T-cell (primary cell): ENCODE measurements at regions not wholly inside any gene's neighbourhood (a gene's known extent, or its start where the extent isn't known, plus 50 kb on each side); places are given as distances from the start of the nearest gene placed in this dataset.

Experiments used
- ATAC-seq, 4 experiments: fragments of 200-7000 bp in 3 of 4; fragments of 150-1000 bp in 1 of 4; cut with Tn5 transposase; replicated peaks in 1 of 4; 1 replicate in 3 of 4; 2 replicates in 1 of 4; pipeline ENCODE4 v1.10.0; 2021; ENCODE audit warnings: moderate library complexity in 3 of 4, mild to moderate bottlenecking in 2 of 4, moderate number of reproducible peaks in 1 of 4
- CTCF ChIA-PET, 2 donors: fragments of 300-600 bp; sonication (Branson Sonifier 250); formaldehyde crosslinking; loops; one replicate each; lab custom pipeline; 2022; ENCODE audit warnings: antibody characterized with exemption in 2 of 2; lab: Charles Lee
- POLR2A ChIA-PET, 2 donors: fragments of 300-600 bp; sonication (Branson Sonifier 250); formaldehyde crosslinking; loops; one replicate each; lab custom pipeline; 2022; ENCODE audit warnings: antibody characterized with exemption in 2 of 2; lab: Charles Lee
- DNase-seq, 35 experiments: peaks; one replicate each; pipeline versions ENCODE4 v3.0.0 to v3.0.0-alpha.2; 2013 to 2023
- H3K27ac ChIP-seq: one replicate; pipeline ENCODE4 v1.5.1; 2013; ENCODE audit warnings: low read length
- H3K27me3 ChIP-seq, 2 experiments: replicated peaks in 1 of 2; 1 replicate in 1 of 2; 2 replicates in 1 of 2; pipeline versions ENCODE4 v1.6.1 to v1.7.0; 2013; ENCODE audit warnings: low read length in 1 of 2, mixed read lengths in 1 of 2; ENCODE audit not compliant: control insufficient read depth in 2 of 2, insufficient read depth in 2 of 2; ENCODE audit errors: extremely low read depth in 1 of 2
- H3K36me3 ChIP-seq, 2 donors: 1 replicate in 1 of 2; 2 replicates in 1 of 2; pipeline versions ENCODE4 v1.6.1 to v1.7.0; 2013; ENCODE audit warnings: low read length in 1 of 2; ENCODE audit not compliant: control insufficient read depth in 2 of 2, insufficient read depth in 1 of 2; ENCODE audit errors: extremely low read depth in 1 of 2
- H3K4me1 ChIP-seq, 2 experiments: 1 replicate in 1 of 2; 2 replicates in 1 of 2; pipeline versions ENCODE4 v1.6.1 to v1.7.0; 2013; ENCODE audit warnings: low read length in 2 of 2, mixed read lengths in 1 of 2; ENCODE audit not compliant: insufficient read depth in 2 of 2, control insufficient read depth in 1 of 2; ENCODE audit errors: extremely low read depth in 1 of 2
- H3K4me3 ChIP-seq, 2 donors: 1 replicate in 1 of 2; 2 replicates in 1 of 2; pipeline versions ENCODE4 v1.5.1 to v1.7.0; 2013; ENCODE audit warnings: mild to moderate bottlenecking in 2 of 2, low read length in 1 of 2, moderate library complexity in 1 of 2; ENCODE audit not compliant: control insufficient read depth in 1 of 2; ENCODE audit errors: extremely low read depth in 1 of 2
- H3K9me3 ChIP-seq: 2 replicates; pipeline ENCODE4 v1.7.0; 2013
- H3K27ac Mint-ChIP-seq, 2 donors: one replicate each; pipeline ENCODE4 v1.8.0; 2020 to 2021; ENCODE audit warnings: mild to moderate bottlenecking in 2 of 2, mixed read lengths in 2 of 2
- H3K27me3 Mint-ChIP-seq, 2 donors: one replicate each; pipeline ENCODE4 v1.8.0; 2021 to 2022; ENCODE audit warnings: mixed read lengths in 2 of 2
- H3K36me3 Mint-ChIP-seq: one replicate; pipeline ENCODE4 v1.8.0; 2021; ENCODE audit warnings: mixed read lengths
- H3K4me1 Mint-ChIP-seq, 3 donors: one replicate each; pipeline ENCODE4 v1.8.0; 2020 to 2022; ENCODE audit warnings: mixed read lengths in 3 of 3, mild to moderate bottlenecking in 1 of 3
- H3K4me3 Mint-ChIP-seq, 3 donors: one replicate each; pipeline ENCODE4 v1.8.0; 2020 to 2022; ENCODE audit warnings: mild to moderate bottlenecking in 3 of 3, mixed read lengths in 3 of 3, moderate library complexity in 3 of 3
- H3K9me3 Mint-ChIP-seq, 3 donors: one replicate each; pipeline ENCODE4 v1.8.0; 2020 to 2022; ENCODE audit warnings: mixed read lengths in 3 of 3
- WGBS: methylation state at CpG from one replicate; pipeline ENCODE4 v1.1.5; 2013; ENCODE audit warnings: missing lambda C conversion rate; ENCODE audit not compliant: insufficient coverage; 5-methylcytosine and 5-hydroxymethylcytosine counted together

GRCh38 chr11:110824912-110825620 lies 112.8 kb upstream of the ARHGAP20 start:
- H3K36me3 ChIP-seq, result no peaks in the 10 kb centered on the region
- no peak overlapping the region for H3K27ac ChIP-seq
- 100% methylated on average over 2 of the region's 3 CpGs for WGBS
- Mint-ChIP-seq H3K27me3 (peaks cover 1 to 5% of the 10 kb centered on the region in 2 donors), H3K27ac (no peak overlapping the region), H3K4me1 (no peaks in the 10 kb centered on the region), H3K9me3 (peaks cover 0 to 3% (median 0%) of the 10 kb centered on the region in 3 donors), H3K4me3 (no peak overlapping the region), H3K36me3 (no peaks in the 10 kb centered on the region)
- CTCF ChIA-PET, result interaction anchor here in 1 of 2 donors (0.6 kb wide), 1 partner anchor 128 kb away, joined by 3 read pairs; no protein-coding TSS in a partner anchor
- no peaks in the 10 kb centered on the region for H3K9me3 ChIP-seq
- no peaks in the 10 kb centered on the region for H3K27me3 ChIP-seq
- no peaks in the 10 kb centered on the region for H3K4me1 ChIP-seq
- ATAC-seq (no peak), DNase-seq (no peak)
- no peak overlapping the region for H3K4me3 ChIP-seq
- POLR2A ChIA-PET, result no interaction called here

- no peaks in the 10 kb centered on the region for H3K4me1 ChIP-seq
- CTCF ChIA-PET, result no interaction called here
- H3K4me3 ChIP-seq, result no peak overlapping the region
- ATAC-seq (no peak), DNase-seq (no peak)
- H3K36me3 Mint-ChIP-seq, result no peaks in the 10 kb centered on the region
- peaks cover 3% of the 10 kb centered on the region for H3K9me3 ChIP-seq
- WGBS, result 47% methylated on average over 5 of the region's 6 CpGs
- no peak overlapping the region for H3K27ac ChIP-seq
- no peaks in the 10 kb centered on the region for H3K27me3 ChIP-seq
- H3K27me3 Mint-ChIP-seq, result peaks cover 6 to 8% of the 10 kb centered on the region in 2 donors
- no peaks in the 10 kb centered on the region for H3K36me3 ChIP-seq
- H3K4me1 Mint-ChIP-seq, result no peaks in the 10 kb centered on the region
- no peak overlapping the region for H3K27ac Mint-ChIP-seq
- POLR2A ChIA-PET, result no interaction called here
- H3K4me3 Mint-ChIP-seq, result no peak overlapping the region
- H3K9me3 Mint-ChIP-seq, result peaks cover 0 to 12% (median 6%) of the 10 kb centered on the region in 3 donors
Observed at GRCh38 chr11:110818032-110818687, 105.9 kb upstream of the ARHGAP20 start.

- WGBS, result no CpG with 5 or more reads among the region's 5 CpGs
Observed at GRCh38 chr11:110812086-110812733, 100.0 kb upstream of the ARHGAP20 start.

GRCh38 chr11:110809417-110810199 lies 97.4 kb upstream of the ARHGAP20 start:
- CTCF ChIA-PET, result no interaction called here

More at GRCh38 chr11:110812086-110812733, 100.0 kb upstream of the ARHGAP20 start:
- Histone ChIP-seq H3K27me3 (no peaks in the 10 kb centered on the region), H3K36me3 (no peaks in the 10 kb centered on the region), H3K4me3 (no peak overlapping the region), H3K9me3 (peaks cover 3% of the 10 kb centered on the region), H3K27ac (no peak overlapping the region), H3K4me1 (no peaks in the 10 kb centered on the region)
- no peaks in the 10 kb centered on the region for H3K4me1 Mint-ChIP-seq
- ATAC-seq, result no peak
- CTCF ChIA-PET, result no interaction called here
- POLR2A ChIA-PET, result no interaction called here
- H3K27ac Mint-ChIP-seq, result no peak overlapping the region
- H3K27me3 Mint-ChIP-seq, result peaks cover 0 to 3% of the 10 kb centered on the region in 2 donors
- no peak for DNase-seq
- no peaks in the 10 kb centered on the region for H3K36me3 Mint-ChIP-seq
- H3K9me3 Mint-ChIP-seq, result peaks cover 0 to 12% (median 6%) of the 10 kb centered on the region in 3 donors
- H3K4me3 Mint-ChIP-seq, result no peak overlapping the region

GRCh38 chr11:110808248-110808647 lies 96.0 kb upstream of the ARHGAP20 start:
- CTCF ChIA-PET, result no interaction called here
- H3K36me3 ChIP-seq, result no peaks in the 10 kb centered on the region
- no peak for ATAC-seq
- H3K9me3 ChIP-seq, result no peaks in the 10 kb centered on the region
- H3K27me3 ChIP-seq, result no peaks in the 10 kb centered on the region
- Mint-ChIP-seq H3K9me3 (no peaks in the 10 kb centered on the region), H3K27me3 (peaks cover 3 to 6% of the 10 kb centered on the region in 2 donors), H3K4me1 (no peaks in the 10 kb centered on the region), H3K27ac (no peak overlapping the region), H3K4me3 (no peak overlapping the region), H3K36me3 (no peaks in the 10 kb centered on the region)
- no peak for DNase-seq
- no peaks in the 10 kb centered on the region for H3K4me1 ChIP-seq
- 83% methylated on average over 4 of the region's 6 CpGs for WGBS
- H3K4me3 ChIP-seq, result no peak overlapping the region
- H3K27ac ChIP-seq, result no peak overlapping the region
- POLR2A ChIA-PET, result no interaction called here

More at GRCh38 chr11:110809417-110810199, 97.4 kb upstream of the ARHGAP20 start:
- Histone ChIP-seq H3K36me3 (no peaks in the 10 kb centered on the region), H3K9me3 (no peaks in the 10 kb centered on the region), H3K27ac (no peak overlapping the region), H3K4me1 (no peaks in the 10 kb centered on the region), H3K4me3 (no peak overlapping the region), H3K27me3 (no peaks in the 10 kb centered on the region)
- POLR2A ChIA-PET, result no interaction called here
- ATAC-seq (no peak), DNase-seq (no peak)
- H3K27ac Mint-ChIP-seq, result no peak overlapping the region
- H3K4me1 Mint-ChIP-seq, result no peaks in the 10 kb centered on the region
- no peaks in the 10 kb centered on the region for H3K9me3 Mint-ChIP-seq
- no peaks in the 10 kb centered on the region for H3K36me3 Mint-ChIP-seq
- WGBS, result no CpG with 5 or more reads among the region's 6 CpGs
- peaks cover 3% of the 10 kb centered on the region in 2 donors for H3K27me3 Mint-ChIP-seq
- no peak overlapping the region for H3K4me3 Mint-ChIP-seq

GRCh38 chr11:110807801-110808200 lies 95.6 kb upstream of the ARHGAP20 start:
- ATAC-seq (no peak), DNase-seq (no peak)
- H3K36me3 Mint-ChIP-seq, result no peaks in the 10 kb centered on the region
- no peak overlapping the region for H3K27ac Mint-ChIP-seq
- H3K9me3 Mint-ChIP-seq, result no peaks in the 10 kb centered on the region
- H3K27me3 Mint-ChIP-seq, result peaks cover 3 to 6% of the 10 kb centered on the region in 2 donors
- Histone ChIP-seq H3K36me3 (no peaks in the 10 kb centered on the region), H3K9me3 (no peaks in the 10 kb centered on the region), H3K4me1 (no peaks in the 10 kb centered on the region), H3K27ac (no peak overlapping the region), H3K27me3 (no peaks in the 10 kb centered on the region), H3K4me3 (no peak overlapping the region)
- POLR2A ChIA-PET, result interaction anchor here in 1 of 2 donors (0.5 kb wide), 1 partner anchor 9 kb away, joined by 7 read pairs; no protein-coding TSS in a partner anchor
- no peak overlapping the region for H3K4me3 Mint-ChIP-seq
- no CpG with 5 or more reads among the region's 2 CpGs for WGBS
- H3K4me1 Mint-ChIP-seq, result no peaks in the 10 kb centered on the region
- CTCF ChIA-PET, result no interaction called here
